HG03520 (cell line): ENCODE measurements at regions not wholly inside any gene's neighbourhood (a gene's known extent, or its start where the extent isn't known, plus 50 kb on each side); places are given as distances from the start of the nearest gene placed in this dataset.

Experiments
- ATAC-seq: cut with Tn5 transposase; IDR thresholded peaks from one replicate; pipeline ENCODE4 v1.9.1; 2021; ENCODE audit warnings: mild to moderate bottlenecking, moderate library complexity; ENCODE audit not compliant: unreplicated experiment

- no peak for ATAC-seq
Measured at GRCh38 chr4:43903456-43903855, 545.2 kb downstream of the KCTD8 start.

GRCh38 chr4:43918377-43918776, 530.2 kb downstream of the KCTD8 start:
- no peak for ATAC-seq

- no peak for ATAC-seq
Measured at GRCh38 chr4:43932448-43932847, 516.2 kb downstream of the KCTD8 start.

- ATAC-seq, result no peak
Measured at GRCh38 chr4:43943998-43944397, 504.6 kb downstream of the KCTD8 start.

- no peak for ATAC-seq
Measured at GRCh38 chr4:43959976-43960375, 488.6 kb downstream of the KCTD8 start.

- no peak for ATAC-seq
Measured at GRCh38 chr4:43968011-43968410, 480.6 kb downstream of the KCTD8 start.

GRCh38 chr4:43983610-43984009, 465.0 kb downstream of the KCTD8 start:
- ATAC-seq, result no peak

- no peak for ATAC-seq
Measured at GRCh38 chr4:43987331-43987944, 461.2 kb downstream of the KCTD8 start.

- ATAC-seq, result no peak
Measured at GRCh38 chr4:43990551-43990950, 458.1 kb downstream of the KCTD8 start.

- no peak for ATAC-seq
Measured at GRCh38 chr4:43990963-43991362, 457.6 kb downstream of the KCTD8 start.

GRCh38 chr4:43992552-43992951, 456.1 kb downstream of the KCTD8 start:
- ATAC-seq, result no peak

GRCh38 chr4:43993196-43993902, 455.3 kb downstream of the KCTD8 start:
- no peak for ATAC-seq

- no peak for ATAC-seq
Measured at GRCh38 chr4:43999669-44000068, 448.9 kb downstream of the KCTD8 start.

GRCh38 chr4:44002368-44002767, 446.2 kb downstream of the KCTD8 start:
- no peak for ATAC-seq

GRCh38 chr4:44016570-44017421, 431.8 kb downstream of the KCTD8 start:
- no peak for ATAC-seq

GRCh38 chr4:44017422-44017739, 431.2 kb downstream of the KCTD8 start:
- ATAC-seq, result no peak

- no peak for ATAC-seq
Measured at GRCh38 chr4:44019721-44020120, 428.9 kb downstream of the KCTD8 start.

GRCh38 chr4:44025376-44026020, 423.1 kb downstream of the KCTD8 start:
- no peak for ATAC-seq

GRCh38 chr4:44038811-44039210, 409.8 kb downstream of the KCTD8 start:
- no peak for ATAC-seq

- no peak for ATAC-seq
Measured at GRCh38 chr4:44046491-44046890, 402.1 kb downstream of the KCTD8 start.

GRCh38 chr4:44056721-44057151, 391.9 kb downstream of the KCTD8 start:
- no peak for ATAC-seq
